HFF-Myc (cell line): ENCODE measurements at regions not wholly inside any gene's neighbourhood (a gene's known extent, or its start where the extent isn't known, plus 50 kb on each side); places are given as distances from the start of the nearest gene placed in this dataset.

Experiments
- DNase-seq: peaks from one replicate; pipeline ENCODE4 v3.0.0-alpha.2; 2011; ENCODE audit warnings: low read depth; ENCODE audit errors: extremely low read depth
- H3K4me3 ChIP-seq: replicated peaks from 2 replicates; pipeline ENCODE4 v1.5.1; 2011; ENCODE audit warnings: low read depth, mild to moderate bottlenecking, control low read depth, low read length
- TF ChIP-seq, protein P1 (sequence below): IDR thresholded peaks from 2 replicates; pipeline ENCODE4 v1.5.1; 2012; ENCODE audit warnings: mild to moderate bottlenecking, low read depth, low read length, control low read depth; ENCODE audit errors: missing control alignments

DNA sequence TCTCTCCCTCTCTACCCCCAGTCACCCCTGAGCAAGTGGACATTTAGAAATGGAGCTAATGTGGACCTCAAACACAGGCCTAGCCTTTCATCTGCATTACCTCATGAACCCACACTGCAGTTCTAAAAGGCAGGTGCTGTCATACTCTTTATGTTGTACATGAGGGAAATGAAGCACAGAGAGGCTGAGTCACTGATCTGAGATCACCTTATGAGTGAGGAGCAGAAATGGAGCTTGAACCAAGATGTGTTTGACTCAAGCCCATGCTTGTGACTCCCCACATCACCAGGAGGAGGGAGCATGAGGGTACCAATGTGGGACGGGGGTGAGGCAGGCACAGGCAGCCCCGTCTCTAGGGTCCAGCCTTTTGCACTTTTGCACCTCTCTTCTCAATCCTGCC is 702.8 kb downstream of the PTPRU start:
- TF ChIP-seq, protein P1, sequence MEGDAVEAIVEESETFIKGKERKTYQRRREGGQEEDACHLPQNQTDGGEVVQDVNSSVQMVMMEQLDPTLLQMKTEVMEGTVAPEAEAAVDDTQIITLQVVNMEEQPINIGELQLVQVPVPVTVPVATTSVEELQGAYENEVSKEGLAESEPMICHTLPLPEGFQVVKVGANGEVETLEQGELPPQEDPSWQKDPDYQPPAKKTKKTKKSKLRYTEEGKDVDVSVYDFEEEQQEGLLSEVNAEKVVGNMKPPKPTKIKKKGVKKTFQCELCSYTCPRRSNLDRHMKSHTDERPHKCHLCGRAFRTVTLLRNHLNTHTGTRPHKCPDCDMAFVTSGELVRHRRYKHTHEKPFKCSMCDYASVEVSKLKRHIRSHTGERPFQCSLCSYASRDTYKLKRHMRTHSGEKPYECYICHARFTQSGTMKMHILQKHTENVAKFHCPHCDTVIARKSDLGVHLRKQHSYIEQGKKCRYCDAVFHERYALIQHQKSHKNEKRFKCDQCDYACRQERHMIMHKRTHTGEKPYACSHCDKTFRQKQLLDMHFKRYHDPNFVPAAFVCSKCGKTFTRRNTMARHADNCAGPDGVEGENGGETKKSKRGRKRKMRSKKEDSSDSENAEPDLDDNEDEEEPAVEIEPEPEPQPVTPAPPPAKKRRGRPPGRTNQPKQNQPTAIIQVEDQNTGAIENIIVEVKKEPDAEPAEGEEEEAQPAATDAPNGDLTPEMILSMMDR, result no peak
- DNase-seq, result no peak
- no peak overlapping the region for H3K4me3 ChIP-seq

- H3K4me3 ChIP-seq, result no peak overlapping the region
- no peak for DNase-seq
- TF ChIP-seq, protein P1, result no peak
Measured at GRCh38 chr1:29937356-29937755, 701.0 kb downstream of the PTPRU start.

GRCh38 chr1:29936031-29936544 is 699.8 kb downstream of the PTPRU start:
- H3K4me3 ChIP-seq, result no peak overlapping the region
- no peak for DNase-seq
- TF ChIP-seq, protein P1, result no peak

DNA sequence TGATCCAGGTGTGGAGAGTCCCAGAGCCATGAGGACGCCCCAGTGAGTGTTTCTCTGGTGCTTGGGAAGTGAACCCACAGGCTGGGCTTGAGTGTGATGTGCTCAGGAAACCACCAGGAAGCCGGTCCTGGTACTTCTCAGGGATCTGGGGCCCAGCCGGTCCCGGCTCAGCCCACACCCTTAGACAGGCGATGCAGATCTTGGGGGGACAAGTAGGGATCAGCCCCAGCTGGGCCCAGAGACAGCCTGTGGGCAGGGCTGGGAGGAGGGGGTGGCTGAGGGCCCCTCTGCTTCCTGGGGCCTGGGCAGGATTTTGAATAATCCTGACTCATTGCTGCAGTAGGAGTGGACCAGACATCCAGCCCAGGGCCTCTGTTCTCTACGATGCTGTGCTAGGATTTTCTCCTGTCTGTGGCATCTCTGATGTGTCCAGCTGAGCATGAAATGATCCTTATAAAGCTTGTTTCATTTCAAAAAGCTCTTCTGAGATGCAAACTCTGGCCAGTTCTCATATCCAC is 698.0 kb downstream of the PTPRU start:
- TF ChIP-seq, protein P1, result no peak
- H3K4me3 ChIP-seq, result no peak overlapping the region
- no peak for DNase-seq

- H3K4me3 ChIP-seq, result no peak overlapping the region
- DNase-seq, result no peak
- TF ChIP-seq, protein P1, result no peak
Measured at GRCh38 chr1:29933067-29933466, 696.7 kb downstream of the PTPRU start.

DNA sequence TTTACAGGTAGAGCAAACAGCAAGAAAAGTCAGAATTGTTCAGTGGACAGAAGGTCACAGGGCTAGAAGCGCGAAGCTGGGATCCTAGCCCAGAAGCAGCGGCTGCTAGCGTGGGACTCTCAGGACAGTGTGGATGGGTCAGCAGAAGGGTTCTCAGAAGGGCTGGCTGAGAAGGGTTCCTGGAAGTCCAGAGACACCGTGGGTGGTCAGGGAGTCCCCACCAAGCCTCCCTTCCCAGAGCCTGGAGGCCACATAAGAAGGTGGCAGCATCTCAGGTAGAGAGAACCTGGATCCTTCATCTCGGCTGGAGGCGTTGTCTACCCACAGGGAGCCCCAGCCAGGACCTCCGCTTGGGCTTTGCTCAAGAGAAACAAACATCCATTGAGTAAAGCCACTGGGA is 696.3 kb downstream of the PTPRU start:
- H3K4me3 ChIP-seq, result no peak overlapping the region
- TF ChIP-seq, protein P1, result no peak
- DNase-seq, result no peak
